ENCODE measurements at regions not wholly inside any gene's neighbourhood (a gene's known extent, or its start where the extent isn't known, plus 50 kb on each side); places are given as distances from the start of the nearest gene placed in this dataset.
"Not testable (repeated sequence)": the region's sequence is repeated elsewhere in the genome, so short reads cannot be mapped to it uniquely, and the experiment has no call there.

- no peak for DNase-seq (ENCODE audit: low read depth in 2 of 2)
Observed at GRCh38 chr1:143699731-143700130, 272.1 kb downstream of the FAM72C start.

GRCh38 chr1:143699115-143699514 is 272.7 kb downstream of the FAM72C start:
- DNase-seq (ENCODE audit: low read depth in 2 of 2), result no peak

- DNase-seq (ENCODE audit: low read depth in 2 of 2), result no peak
Observed at GRCh38 chr1:143698016-143698415, 273.8 kb downstream of the FAM72C start.

GRCh38 chr1:143694085-143694484 is 277.7 kb downstream of the FAM72C start:
- no peak for DNase-seq (ENCODE audit: low read depth in 2 of 2)

- no peak for DNase-seq (ENCODE audit: low read depth in 2 of 2)
Observed at GRCh38 chr1:143691971-143692529, 279.7 kb downstream of the FAM72C start.

- DNase-seq (ENCODE audit: low read depth in 2 of 2), result no peak
Observed at GRCh38 chr1:143691400-143691891, 280.3 kb downstream of the FAM72C start.

GRCh38 chr1:143689781-143690180 is 282.0 kb downstream of the FAM72C start:
- DNase-seq (ENCODE audit: low read depth in 2 of 2), result no peak

GRCh38 chr1:143680304-143680703 is 291.5 kb downstream of the FAM72C start:
- DNase-seq (ENCODE audit: low read depth in 2 of 2), result no peak

- DNase-seq (ENCODE audit: low read depth in 2 of 2), result no peak
Observed at GRCh38 chr1:143672983-143673382, 298.8 kb downstream of the FAM72C start.

- no peak for DNase-seq (ENCODE audit: low read depth in 2 of 2)
Observed at GRCh38 chr1:143667730-143668129, 304.1 kb downstream of the FAM72C start.

GRCh38 chr1:143666851-143667250 is 304.9 kb downstream of the FAM72C start:
- no peak for DNase-seq (ENCODE audit: low read depth in 2 of 2)

- DNase-seq (ENCODE audit: low read depth in 2 of 2), result no peak
Observed at GRCh38 chr1:143665606-143666005, 306.2 kb downstream of the FAM72C start.

GRCh38 chr1:143663056-143663455 is 308.7 kb downstream of the FAM72C start:
- DNase-seq (ENCODE audit: low read depth in 2 of 2), result not testable (repeated sequence)

GRCh38 chr1:143661418-143662101 is 310.2 kb downstream of the FAM72C start:
- no peak for DNase-seq (ENCODE audit: low read depth in 2 of 2)

- no peak for DNase-seq (ENCODE audit: low read depth in 2 of 2)
Observed at GRCh38 chr1:143660354-143660941, 311.3 kb downstream of the FAM72C start.

GRCh38 chr1:143653429-143653802 is 318.4 kb downstream of the FAM72C start:
- DNase-seq (ENCODE audit: low read depth in 2 of 2), result no peak

GRCh38 chr1:143652744-143653428 is 318.9 kb downstream of the FAM72C start:
- DNase-seq (ENCODE audit: low read depth in 2 of 2), result no peak

GRCh38 chr1:143652187-143652586 is 319.6 kb downstream of the FAM72C start:
- no peak for DNase-seq (ENCODE audit: low read depth in 2 of 2)

- no peak for DNase-seq (ENCODE audit: low read depth in 2 of 2)
Observed at GRCh38 chr1:143651350-143651992, 320.3 kb downstream of the FAM72C start.

- not testable (repeated sequence) for DNase-seq (ENCODE audit: low read depth in 2 of 2)
Observed at GRCh38 chr1:143644035-143644434, 327.8 kb downstream of the FAM72C start.

- no peak for DNase-seq (ENCODE audit: low read depth in 2 of 2)
Observed at GRCh38 chr1:143643148-143643885, 328.5 kb downstream of the FAM72C start.
